HEK293 (cell line): ENCODE measurements at regions not wholly inside any gene's neighbourhood (a gene's known extent, or its start where the extent isn't known, plus 50 kb on each side); places are given as distances from the start of the nearest gene placed in this dataset.
A peak's percentile ranks its signal among the peaks of the same experiment; 100 is the strongest.

Experiments used
- CTCF ChIA-PET: fragments of 350-600 bp; formaldehyde crosslinking; extraction: SDS; loops from one replicate; lab custom pipeline; 2021; ENCODE audit warnings: antibody characterized with exemption; lab: Yijun Ruan, JAX
- POLR2A ChIA-PET: fragments of 300-600 bp; formaldehyde crosslinking; extraction: SDS; loops from one replicate; lab custom pipeline; 2020; ENCODE audit warnings: antibody characterized with exemption, inconsistent platforms; lab: Yijun Ruan, JAX
- H3K27ac ChIP-seq: fragments of 200-500 bp; sonication (Bioruptor generic); 2 replicates; pipeline ENCODE4 v1.5.1; 2014; ENCODE audit warnings: low read depth, low read length, control low read depth, inconsistent platforms; ENCODE audit errors: extremely low read depth
- H3K36me3 ChIP-seq, 2 experiments: fragments of 200-500 bp in 1 of 2; sonication (Bioruptor generic) in 1 of 2; 1 replicate in 1 of 2; 2 replicates in 1 of 2; pipeline ENCODE4 v1.5.1; 2014 to 2017; ENCODE audit warnings: inconsistent platforms in 2 of 2, low read length in 2 of 2; ENCODE audit not compliant: control insufficient read depth in 2 of 2, insufficient read depth in 1 of 2
- H3K4me1 ChIP-seq: fragments of 200-500 bp; sonication (Bioruptor generic); 2 replicates; pipeline ENCODE4 v1.5.1; 2014; ENCODE audit warnings: mild to moderate bottlenecking, low read length, inconsistent platforms; ENCODE audit not compliant: control insufficient read depth, insufficient read depth
- H3K4me3 ChIP-seq: 2 replicates; pipeline ENCODE4 v1.5.1; 2011; ENCODE audit warnings: low read depth, mild to moderate bottlenecking, control low read depth, low read length, moderate library complexity
- H3K9me3 ChIP-seq: fragments of 200-500 bp; sonication (Bioruptor generic); 2 replicates; pipeline ENCODE4 v1.5.1; 2014; ENCODE audit warnings: low read depth, low read length, inconsistent platforms; ENCODE audit not compliant: control insufficient read depth, insufficient read depth
- HOXD13 ChIP-seq: sonication (generic); formaldehyde crosslinking; IDR thresholded peaks from 2 replicates; pipeline ENCODE4 v1.8.0; 2022; ENCODE audit warnings: missing genetic modification reagents, borderline replicate concordance
- KLF10 ChIP-seq: fragments of 450-650 bp; IDR thresholded peaks from 2 replicates; pipeline ENCODE4 v1.5.1; 2018; ENCODE audit warnings: missing biosample characterization, mild to moderate bottlenecking, missing genetic modification characterization
- KLF8 ChIP-seq: fragments of 450-650 bp; formaldehyde crosslinking; IDR thresholded peaks from 2 replicates; pipeline ENCODE4 v1.5.1; 2016; ENCODE audit warnings: missing biosample characterization, missing genetic modification characterization
- OSR2 ChIP-seq: fragments of 450-650 bp; formaldehyde crosslinking; IDR thresholded peaks from 2 replicates; pipeline ENCODE4 v1.5.1; 2016; ENCODE audit warnings: missing biosample characterization, missing genetic modification characterization
- SP2 ChIP-seq: fragments of 450-650 bp; formaldehyde crosslinking; IDR thresholded peaks from 2 replicates; pipeline ENCODE4 v1.5.1; 2016; ENCODE audit warnings: missing biosample characterization, missing genetic modification characterization
- ZBTB17 ChIP-seq: fragments of 450-650 bp; formaldehyde crosslinking; IDR thresholded peaks from 2 replicates; pipeline ENCODE4 v1.5.1; 2016; ENCODE audit warnings: missing biosample characterization, missing genetic modification characterization
- ZEB2 ChIP-seq: fragments of 450-650 bp; formaldehyde crosslinking; IDR thresholded peaks from 2 replicates; pipeline ENCODE4 v1.5.1; 2016; ENCODE audit warnings: missing biosample characterization, missing genetic modification characterization
- ZFP69B ChIP-seq: fragments of 450-650 bp; formaldehyde crosslinking; IDR thresholded peaks from 2 replicates; pipeline ENCODE4 v1.5.1; 2016; ENCODE audit warnings: missing biosample characterization, missing genetic modification characterization
- ZNF133 ChIP-seq: fragments of 450-650 bp; formaldehyde crosslinking; IDR thresholded peaks from 2 replicates; pipeline ENCODE4 v1.5.1; 2016; ENCODE audit warnings: missing biosample characterization, missing genetic modification characterization
- ZNF155 ChIP-seq: fragments of 450-650 bp; formaldehyde crosslinking; IDR thresholded peaks from 2 replicates; pipeline ENCODE4 v1.5.1; 2016; ENCODE audit warnings: missing biosample characterization, missing genetic modification characterization
- ZNF211 ChIP-seq: fragments of 450-650 bp; formaldehyde crosslinking; IDR thresholded peaks from 2 replicates; pipeline ENCODE4 v1.5.1; 2016; ENCODE audit warnings: low read depth, missing biosample characterization, missing genetic modification characterization
- ZNF292 ChIP-seq: fragments of 450-650 bp; formaldehyde crosslinking; IDR thresholded peaks from 2 replicates; pipeline ENCODE4 v1.5.1; 2016; ENCODE audit warnings: low read depth, missing biosample characterization, missing genetic modification characterization, borderline replicate concordance
- ZNF366 ChIP-seq: fragments of 450-650 bp; formaldehyde crosslinking; conservative IDR thresholded peaks from 2 replicates; pipeline ENCODE4 v1.5.1; 2016; ENCODE audit warnings: missing biosample characterization, missing genetic modification characterization
- ZNF394 ChIP-seq: fragments of 450-650 bp; formaldehyde crosslinking; IDR thresholded peaks from 2 replicates; pipeline ENCODE4 v1.5.1; 2016; ENCODE audit warnings: missing biosample characterization, missing genetic modification characterization, mild to moderate bottlenecking, moderate library complexity, borderline replicate concordance
- ZNF433 ChIP-seq: fragments of 450-650 bp; formaldehyde crosslinking; IDR thresholded peaks from 2 replicates; pipeline ENCODE4 v1.5.1; 2016; ENCODE audit warnings: missing biosample characterization, missing genetic modification characterization, low read depth
- ZNF610 ChIP-seq: fragments of 450-650 bp; formaldehyde crosslinking; IDR thresholded peaks from 2 replicates; pipeline ENCODE4 v1.5.1; 2016; ENCODE audit warnings: missing biosample characterization, missing genetic modification characterization, borderline replicate concordance
- ZNF629 ChIP-seq: fragments of 450-650 bp; formaldehyde crosslinking; IDR thresholded peaks from 2 replicates; pipeline ENCODE4 v1.5.1; 2017; ENCODE audit warnings: missing biosample characterization, missing genetic modification characterization
- ZNF747 ChIP-seq: fragments of 450-650 bp; formaldehyde crosslinking; IDR thresholded peaks from 2 replicates; pipeline ENCODE4 v1.5.1; 2016; ENCODE audit warnings: missing biosample characterization, missing genetic modification characterization
- ZNF843 ChIP-seq: fragments of 450-650 bp; formaldehyde crosslinking; IDR thresholded peaks from 2 replicates; pipeline ENCODE4 v1.5.1; 2016; ENCODE audit warnings: missing biosample characterization, missing genetic modification characterization
- ZSCAN23 ChIP-seq: fragments of 450-650 bp; formaldehyde crosslinking; IDR thresholded peaks from 2 replicates; pipeline ENCODE4 v1.5.1; 2016; ENCODE audit warnings: missing biosample characterization, missing genetic modification characterization
- TF ChIP-seq, protein P1 (sequence below): fragments of 450-650 bp; formaldehyde crosslinking; IDR thresholded peaks from 2 replicates; pipeline ENCODE4 v1.5.1; 2016; ENCODE audit warnings: missing biosample characterization, missing genetic modification characterization
- TF ChIP-seq, protein P2 (sequence below): fragments of 450-650 bp; formaldehyde crosslinking; IDR thresholded peaks from 2 replicates; pipeline ENCODE4 v1.5.1; 2016; ENCODE audit warnings: missing biosample characterization, missing genetic modification characterization, low read depth
- TF ChIP-seq, protein P3 (sequence below): fragments of 450-650 bp; formaldehyde crosslinking; IDR thresholded peaks from 2 replicates; pipeline ENCODE4 v1.5.1; 2016; ENCODE audit warnings: missing biosample characterization, missing genetic modification characterization
- TF ChIP-seq, protein P4 (sequence below): fragments of 450-650 bp; formaldehyde crosslinking; IDR thresholded peaks from 2 replicates; pipeline ENCODE4 v1.5.1; 2016; ENCODE audit warnings: missing biosample characterization, missing genetic modification characterization
- TF ChIP-seq, protein P5 (sequence below): fragments of 450-650 bp; formaldehyde crosslinking; IDR thresholded peaks from 2 replicates; pipeline ENCODE4 v1.5.1; 2017; ENCODE audit warnings: missing biosample characterization, missing genetic modification characterization
- TF ChIP-seq, protein P6 (sequence below): fragments of 450-650 bp; formaldehyde crosslinking; IDR thresholded peaks from 2 replicates; pipeline ENCODE4 v1.5.1; 2016; ENCODE audit warnings: missing biosample characterization, missing genetic modification characterization
- TF ChIP-seq, protein P7 (sequence below): fragments of 450-650 bp; formaldehyde crosslinking; IDR thresholded peaks from 2 replicates; pipeline ENCODE4 v1.5.1; 2016; ENCODE audit warnings: missing biosample characterization, missing genetic modification characterization

DNA sequence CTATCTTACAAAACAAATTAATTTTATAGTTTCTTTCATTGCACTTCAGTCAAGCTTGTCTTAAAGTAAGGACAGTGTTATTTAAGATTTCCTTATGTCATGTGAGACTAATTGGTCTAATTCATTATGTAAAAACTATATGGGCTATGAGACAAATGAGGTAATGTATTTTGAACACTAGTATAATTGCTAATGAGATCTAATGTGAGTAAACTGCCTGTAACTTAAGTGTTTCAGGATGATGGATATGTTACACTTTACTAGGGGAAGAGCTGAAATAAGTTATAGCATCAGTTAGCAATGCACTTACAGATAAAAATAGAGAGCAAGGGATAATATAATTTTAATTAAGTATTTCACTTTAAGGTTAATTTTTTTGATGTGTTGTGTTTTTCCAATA is 386.3 kb upstream of the MAP3K7 start:
- TF ChIP-seq, protein P1, sequence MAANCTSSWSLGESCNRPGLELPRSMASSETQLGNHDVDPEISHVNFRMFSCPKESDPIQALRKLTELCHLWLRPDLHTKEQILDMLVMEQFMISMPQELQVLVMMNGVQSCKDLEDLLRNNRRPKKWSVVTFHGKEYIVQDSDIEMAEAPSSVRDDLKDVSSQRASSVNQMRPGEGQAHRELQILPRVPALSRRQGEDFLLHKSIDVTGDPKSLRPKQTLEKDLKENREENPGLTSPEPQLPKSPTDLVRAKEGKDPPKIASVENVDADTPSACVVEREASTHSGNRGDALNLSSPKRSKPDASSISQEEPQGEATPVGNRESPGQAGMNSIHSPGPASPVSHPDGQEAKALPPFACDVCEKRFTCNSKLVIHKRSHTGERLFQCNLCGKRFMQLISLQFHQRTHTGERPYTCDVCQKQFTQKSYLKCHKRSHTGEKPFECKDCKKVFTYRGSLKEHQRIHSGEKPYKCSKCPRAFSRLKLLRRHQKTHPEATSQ (tag by site-specific recombination), result no peak
- TF ChIP-seq ZNF843 (tag by site-specific recombination), result peak; percentile 70; the same call in 1 of the 2 replicates
- TF ChIP-seq ZNF610 (tag by site-specific recombination), result no peak
- no peak for TF ChIP-seq ZNF747 (tag by site-specific recombination)
- no peak for TF ChIP-seq ZNF155 (tag by site-specific recombination)
- TF ChIP-seq ZNF433, result no peak
- TF ChIP-seq, protein P2, sequence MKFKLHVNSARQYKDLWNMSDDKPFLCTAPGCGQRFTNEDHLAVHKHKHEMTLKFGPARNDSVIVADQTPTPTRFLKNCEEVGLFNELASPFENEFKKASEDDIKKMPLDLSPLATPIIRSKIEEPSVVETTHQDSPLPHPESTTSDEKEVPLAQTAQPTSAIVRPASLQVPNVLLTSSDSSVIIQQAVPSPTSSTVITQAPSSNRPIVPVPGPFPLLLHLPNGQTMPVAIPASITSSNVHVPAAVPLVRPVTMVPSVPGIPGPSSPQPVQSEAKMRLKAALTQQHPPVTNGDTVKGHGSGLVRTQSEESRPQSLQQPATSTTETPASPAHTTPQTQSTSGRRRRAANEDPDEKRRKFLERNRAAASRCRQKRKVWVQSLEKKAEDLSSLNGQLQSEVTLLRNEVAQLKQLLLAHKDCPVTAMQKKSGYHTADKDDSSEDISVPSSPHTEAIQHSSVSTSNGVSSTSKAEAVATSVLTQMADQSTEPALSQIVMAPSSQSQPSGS (tag by site-specific recombination), result peak; percentile 38; the same call in 1 of the 2 replicates
- no peak for TF ChIP-seq ZFP69B
- TF ChIP-seq ZNF394 (tag by site-specific recombination), result peak; percentile 43; the same call in 1 of the 2 replicates
- no peak for TF ChIP-seq ZNF133
- no peak for TF ChIP-seq ZNF211
- TF ChIP-seq ZNF366 (tag by site-specific recombination), result peak; percentile 82
- TF ChIP-seq SP2 (tag by site-specific recombination), result no peak
- no peak for TF ChIP-seq HOXD13 (CRISPR knock-in tag)
- peak; percentile 52; the same call in 1 of the 2 replicates for TF ChIP-seq ZSCAN23 (tag by site-specific recombination)
- TF ChIP-seq, protein P3, sequence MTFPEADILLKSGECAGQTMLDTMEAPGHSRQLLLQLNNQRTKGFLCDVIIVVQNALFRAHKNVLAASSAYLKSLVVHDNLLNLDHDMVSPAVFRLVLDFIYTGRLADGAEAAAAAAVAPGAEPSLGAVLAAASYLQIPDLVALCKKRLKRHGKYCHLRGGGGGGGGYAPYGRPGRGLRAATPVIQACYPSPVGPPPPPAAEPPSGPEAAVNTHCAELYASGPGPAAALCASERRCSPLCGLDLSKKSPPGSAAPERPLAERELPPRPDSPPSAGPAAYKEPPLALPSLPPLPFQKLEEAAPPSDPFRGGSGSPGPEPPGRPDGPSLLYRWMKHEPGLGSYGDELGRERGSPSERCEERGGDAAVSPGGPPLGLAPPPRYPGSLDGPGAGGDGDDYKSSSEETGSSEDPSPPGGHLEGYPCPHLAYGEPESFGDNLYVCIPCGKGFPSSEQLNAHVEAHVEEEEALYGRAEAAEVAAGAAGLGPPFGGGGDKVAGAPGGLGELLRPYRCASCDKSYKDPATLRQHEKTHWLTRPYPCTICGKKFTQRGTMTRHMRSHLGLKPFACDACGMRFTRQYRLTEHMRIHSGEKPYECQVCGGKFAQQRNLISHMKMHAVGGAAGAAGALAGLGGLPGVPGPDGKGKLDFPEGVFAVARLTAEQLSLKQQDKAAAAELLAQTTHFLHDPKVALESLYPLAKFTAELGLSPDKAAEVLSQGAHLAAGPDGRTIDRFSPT (tag by site-specific recombination), result peak; percentile 65; the same call in 1 of the 2 replicates
- TF ChIP-seq, protein P4, sequence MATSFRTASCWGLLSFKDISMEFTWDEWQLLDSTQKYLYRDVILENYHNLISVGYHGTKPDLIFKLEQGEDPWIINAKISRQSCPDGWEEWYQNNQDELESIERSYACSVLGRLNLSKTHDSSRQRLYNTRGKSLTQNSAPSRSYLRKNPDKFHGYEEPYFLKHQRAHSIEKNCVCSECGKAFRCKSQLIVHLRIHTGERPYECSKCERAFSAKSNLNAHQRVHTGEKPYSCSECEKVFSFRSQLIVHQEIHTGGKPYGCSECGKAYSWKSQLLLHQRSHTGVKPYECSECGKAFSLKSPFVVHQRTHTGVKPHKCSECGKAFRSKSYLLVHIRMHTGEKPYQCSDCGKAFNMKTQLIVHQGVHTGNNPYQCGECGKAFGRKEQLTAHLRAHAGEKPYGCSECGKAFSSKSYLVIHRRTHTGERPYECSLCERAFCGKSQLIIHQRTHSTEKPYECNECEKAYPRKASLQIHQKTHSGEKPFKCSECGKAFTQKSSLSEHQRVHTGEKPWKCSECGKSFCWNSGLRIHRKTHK, result no peak
- TF ChIP-seq ZNF629 (tag by site-specific recombination), result 0 out of 2 replicates have a peak, but pooled peaks have one; percentile 29
- TF ChIP-seq OSR2 (tag by site-specific recombination), result peak; percentile 88
- peak; percentile 61 for TF ChIP-seq ZEB2 (tag by site-specific recombination)
- no peak for TF ChIP-seq ZNF292 (tag by site-specific recombination)
- TF ChIP-seq, protein P5, sequence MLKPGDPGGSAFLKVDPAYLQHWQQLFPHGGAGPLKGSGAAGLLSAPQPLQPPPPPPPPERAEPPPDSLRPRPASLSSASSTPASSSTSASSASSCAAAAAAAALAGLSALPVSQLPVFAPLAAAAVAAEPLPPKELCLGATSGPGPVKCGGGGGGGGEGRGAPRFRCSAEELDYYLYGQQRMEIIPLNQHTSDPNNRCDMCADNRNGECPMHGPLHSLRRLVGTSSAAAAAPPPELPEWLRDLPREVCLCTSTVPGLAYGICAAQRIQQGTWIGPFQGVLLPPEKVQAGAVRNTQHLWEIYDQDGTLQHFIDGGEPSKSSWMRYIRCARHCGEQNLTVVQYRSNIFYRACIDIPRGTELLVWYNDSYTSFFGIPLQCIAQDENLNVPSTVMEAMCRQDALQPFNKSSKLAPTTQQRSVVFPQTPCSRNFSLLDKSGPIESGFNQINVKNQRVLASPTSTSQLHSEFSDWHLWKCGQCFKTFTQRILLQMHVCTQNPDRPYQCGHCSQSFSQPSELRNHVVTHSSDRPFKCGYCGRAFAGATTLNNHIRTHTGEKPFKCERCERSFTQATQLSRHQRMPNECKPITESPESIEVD (tag by site-specific recombination), result peak; percentile 65
- TF ChIP-seq, protein P6, sequence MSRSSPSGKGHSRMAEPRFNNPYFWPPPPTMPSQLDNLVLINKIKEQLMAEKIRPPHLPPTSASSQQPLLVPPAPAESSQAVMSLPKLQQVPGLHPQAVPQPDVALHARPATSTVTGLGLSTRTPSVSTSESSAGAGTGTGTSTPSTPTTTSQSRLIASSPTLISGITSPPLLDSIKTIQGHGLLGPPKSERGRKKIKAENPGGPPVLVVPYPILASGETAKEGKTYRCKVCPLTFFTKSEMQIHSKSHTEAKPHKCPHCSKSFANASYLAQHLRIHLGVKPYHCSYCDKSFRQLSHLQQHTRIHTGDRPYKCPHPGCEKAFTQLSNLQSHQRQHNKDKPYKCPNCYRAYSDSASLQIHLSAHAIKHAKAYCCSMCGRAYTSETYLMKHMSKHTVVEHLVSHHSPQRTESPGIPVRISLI (tag by site-specific recombination), result peak; percentile 94
- TF ChIP-seq ZBTB17 (tag by site-specific recombination), result peak; percentile 56
- TF ChIP-seq KLF8 (tag by site-specific recombination), result peak; percentile 60; the same call in 1 of the 2 replicates
- TF ChIP-seq, protein P7, sequence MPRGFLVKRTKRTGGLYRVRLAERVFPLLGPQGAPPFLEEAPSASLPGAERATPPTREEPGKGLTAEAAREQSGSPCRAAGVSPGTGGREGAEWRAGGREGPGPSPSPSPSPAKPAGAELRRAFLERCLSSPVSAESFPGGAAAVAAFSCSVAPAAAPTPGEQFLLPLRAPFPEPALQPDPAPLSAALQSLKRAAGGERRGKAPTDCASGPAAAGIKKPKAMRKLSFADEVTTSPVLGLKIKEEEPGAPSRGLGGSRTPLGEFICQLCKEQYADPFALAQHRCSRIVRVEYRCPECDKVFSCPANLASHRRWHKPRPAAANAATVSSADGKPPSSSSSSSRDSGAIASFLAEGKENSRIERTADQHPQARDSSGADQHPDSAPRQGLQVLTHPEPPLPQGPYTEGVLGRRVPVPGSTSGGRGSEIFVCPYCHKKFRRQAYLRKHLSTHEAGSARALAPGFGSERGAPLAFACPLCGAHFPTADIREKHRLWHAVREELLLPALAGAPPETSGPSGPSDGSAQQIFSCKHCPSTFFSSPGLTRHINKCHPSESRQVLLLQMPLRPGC (tag by site-specific recombination), result no peak
- TF ChIP-seq KLF10 (tag by site-specific recombination), result 0 out of 2 replicates have a peak, but pooled peaks have one; percentile 14
- POLR2A ChIA-PET, result no interaction called here
- H3K4me3 ChIP-seq, result no peak overlapping the region
- H3K4me1 ChIP-seq, result no peaks in the 10 kb centered on the region
- no peaks in the 10 kb centered on the region for H3K9me3 ChIP-seq
- H3K36me3 ChIP-seq, result no peaks in the 10 kb centered on the region
- H3K27ac ChIP-seq, result no peak overlapping the region
- CTCF ChIA-PET, result interaction anchor here (0.6 kb wide), 1 partner anchor 1724 kb away, joined by 4 read pairs; no protein-coding TSS in a partner anchor
